ENCODE measurements at regions not wholly inside any gene's neighbourhood (a gene's known extent, or its start where the extent isn't known, plus 50 kb on each side); places are given as distances from the start of the nearest gene placed in this dataset.
"Not testable (repeated sequence)": the region's sequence is repeated elsewhere in the genome, so short reads cannot be mapped to it uniquely, and the experiment has no call there.

DNA sequence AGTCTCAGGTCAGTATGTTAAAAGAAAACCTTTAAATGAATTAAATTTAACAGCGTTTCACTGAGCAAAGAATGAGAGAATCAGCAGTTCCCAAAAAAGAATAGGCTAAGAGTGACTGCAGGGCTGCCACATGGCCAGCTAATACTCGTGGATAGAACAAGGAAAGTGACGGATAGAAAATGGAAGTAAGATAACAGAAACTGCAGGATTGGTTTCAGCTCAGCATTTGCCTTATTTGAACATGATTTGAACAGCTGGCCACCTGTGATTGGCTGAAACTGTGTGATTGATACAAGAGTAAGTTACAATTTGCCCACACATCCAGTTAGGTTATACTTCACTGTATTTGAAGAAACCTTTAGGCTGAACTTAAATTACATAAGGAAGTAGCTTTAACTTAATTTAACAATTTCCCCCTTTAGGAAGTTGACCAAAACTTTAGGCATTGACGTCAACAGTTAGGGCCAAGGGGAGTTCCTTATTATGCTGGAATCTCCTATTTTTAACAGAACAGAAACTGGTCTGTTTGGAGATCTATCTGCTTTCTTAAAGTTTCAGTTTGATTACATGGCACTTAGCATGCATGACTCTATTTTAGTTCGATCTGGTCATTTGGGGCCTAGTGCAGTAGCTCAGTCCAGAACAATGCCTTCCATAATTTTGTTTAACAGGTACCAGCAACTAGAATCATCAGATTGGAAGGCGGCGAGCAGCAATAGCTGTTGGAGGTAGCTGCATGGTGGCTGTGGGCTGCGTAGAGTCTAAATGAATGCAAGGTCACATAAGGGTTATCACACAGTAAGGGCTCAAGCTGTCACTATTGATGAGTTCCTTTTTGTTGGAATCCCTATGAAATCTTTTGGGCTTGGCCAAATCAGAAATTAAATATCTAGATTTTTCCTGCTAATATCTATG lies 143.4 kb downstream of the TRIM43 start:
- TF ChIP-seq, protein P1, sequence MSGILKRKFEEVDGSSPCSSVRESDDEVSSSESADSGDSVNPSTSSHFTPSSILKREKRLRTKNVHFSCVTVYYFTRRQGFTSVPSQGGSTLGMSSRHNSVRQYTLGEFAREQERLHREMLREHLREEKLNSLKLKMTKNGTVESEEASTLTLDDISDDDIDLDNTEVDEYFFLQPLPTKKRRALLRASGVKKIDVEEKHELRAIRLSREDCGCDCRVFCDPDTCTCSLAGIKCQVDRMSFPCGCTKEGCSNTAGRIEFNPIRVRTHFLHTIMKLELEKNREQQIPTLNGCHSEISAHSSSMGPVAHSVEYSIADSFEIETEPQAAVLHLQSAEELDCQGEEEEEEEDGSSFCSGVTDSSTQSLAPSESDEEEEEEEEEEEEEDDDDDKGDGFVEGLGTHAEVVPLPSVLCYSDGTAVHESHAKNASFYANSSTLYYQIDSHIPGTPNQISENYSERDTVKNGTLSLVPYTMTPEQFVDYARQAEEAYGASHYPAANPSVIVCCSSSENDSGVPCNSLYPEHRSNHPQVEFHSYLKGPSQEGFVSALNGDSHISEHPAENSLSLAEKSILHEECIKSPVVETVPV (CRISPR knock-in tag; IDR thresholded peaks at IDR 0.05) = no peak
- ATAC-seq = no peak

DNA sequence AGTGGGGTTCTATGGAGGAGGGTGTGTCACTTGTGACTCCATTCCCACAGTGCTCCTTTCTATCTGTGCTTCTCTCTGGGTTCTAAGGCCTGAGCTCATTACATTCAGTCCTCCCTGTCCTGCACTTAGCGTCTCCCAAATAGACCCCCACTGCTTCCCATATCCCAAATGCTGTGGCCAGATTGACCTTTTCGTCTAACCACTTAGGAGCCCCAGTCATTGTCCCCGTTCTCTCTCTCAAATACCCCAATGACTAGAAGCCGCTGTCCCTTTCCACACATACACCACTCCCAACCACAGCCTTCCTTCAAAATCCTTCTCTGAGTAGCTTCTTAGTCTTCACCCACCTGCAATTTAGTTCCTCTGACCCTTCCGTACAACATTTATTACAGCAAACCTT lies 146.5 kb downstream of the TRIM43 start:
- TF ChIP-seq TSHZ2 (CRISPR knock-in tag; IDR thresholded peaks at IDR 0.05) = no peak
- no peak for TF ChIP-seq ZNF70 (CRISPR knock-in tag; IDR thresholded peaks at IDR 0.05)
- no peak for TF ChIP-seq POU6F1 (CRISPR knock-in tag; IDR thresholded peaks at IDR 0.05; ENCODE audit: borderline replicate concordance, low read depth)
- no peak for TF ChIP-seq ZFP3 (CRISPR knock-in tag; IDR thresholded peaks at IDR 0.05)
- TF ChIP-seq GLIS3 (CRISPR knock-in tag; IDR thresholded peaks at IDR 0.05) = no peak
- TF ChIP-seq CSDC2 (CRISPR knock-in tag; IDR thresholded peaks at IDR 0.05) = no peak
- TF ChIP-seq OSR1 (CRISPR knock-in tag; IDR thresholded peaks at IDR 0.05) = no peak
- TF ChIP-seq, protein P1 (CRISPR knock-in tag; IDR thresholded peaks at IDR 0.05) = no peak
- TF ChIP-seq TCF4 (CRISPR knock-in tag; IDR thresholded peaks at IDR 0.05; ENCODE audit: borderline replicate concordance) = no peak
- no peak for TF ChIP-seq ZFP30 (CRISPR knock-in tag; IDR thresholded peaks at IDR 0.05)
- TF ChIP-seq, protein P2, sequence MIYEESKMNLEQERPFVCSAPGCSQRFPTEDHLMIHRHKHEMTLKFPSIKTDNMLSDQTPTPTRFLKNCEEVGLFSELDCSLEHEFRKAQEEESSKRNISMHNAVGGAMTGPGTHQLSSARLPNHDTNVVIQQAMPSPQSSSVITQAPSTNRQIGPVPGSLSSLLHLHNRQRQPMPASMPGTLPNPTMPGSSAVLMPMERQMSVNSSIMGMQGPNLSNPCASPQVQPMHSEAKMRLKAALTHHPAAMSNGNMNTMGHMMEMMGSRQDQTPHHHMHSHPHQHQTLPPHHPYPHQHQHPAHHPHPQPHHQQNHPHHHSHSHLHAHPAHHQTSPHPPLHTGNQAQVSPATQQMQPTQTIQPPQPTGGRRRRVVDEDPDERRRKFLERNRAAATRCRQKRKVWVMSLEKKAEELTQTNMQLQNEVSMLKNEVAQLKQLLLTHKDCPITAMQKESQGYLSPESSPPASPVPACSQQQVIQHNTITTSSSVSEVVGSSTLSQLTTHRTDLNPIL (CRISPR knock-in tag; IDR thresholded peaks at IDR 0.05; ENCODE audit: low read depth) = no peak
- TF ChIP-seq RARB (CRISPR knock-in tag; IDR thresholded peaks at IDR 0.05) = no peak
- no peak for TF ChIP-seq TOX (CRISPR knock-in tag; IDR thresholded peaks at IDR 0.05; ENCODE audit: borderline replicate concordance)
- no peak for TF ChIP-seq ZNF565 (CRISPR knock-in tag; conservative IDR thresholded peaks at IDR 0.05; ENCODE audit: low read depth)
- no peak for TF ChIP-seq PATZ1 (CRISPR knock-in tag; IDR thresholded peaks at IDR 0.05; ENCODE audit: borderline replicate concordance)
- no peak for ATAC-seq

- not testable (repeated sequence) for ATAC-seq
Observed at GRCh38 chr2:95752126-95752525, 160.3 kb downstream of the TRIM43 start.

GRCh38 chr2:95753812-95754211 lies 162.0 kb downstream of the TRIM43 start:
- ATAC-seq = not testable (repeated sequence)

GRCh38 chr2:95754213-95754612 lies 162.4 kb downstream of the TRIM43 start:
- ATAC-seq = not testable (repeated sequence)

- ATAC-seq = not testable (repeated sequence)
Observed at GRCh38 chr2:95754819-95755563, 163.2 kb downstream of the TRIM43 start.

DNA sequence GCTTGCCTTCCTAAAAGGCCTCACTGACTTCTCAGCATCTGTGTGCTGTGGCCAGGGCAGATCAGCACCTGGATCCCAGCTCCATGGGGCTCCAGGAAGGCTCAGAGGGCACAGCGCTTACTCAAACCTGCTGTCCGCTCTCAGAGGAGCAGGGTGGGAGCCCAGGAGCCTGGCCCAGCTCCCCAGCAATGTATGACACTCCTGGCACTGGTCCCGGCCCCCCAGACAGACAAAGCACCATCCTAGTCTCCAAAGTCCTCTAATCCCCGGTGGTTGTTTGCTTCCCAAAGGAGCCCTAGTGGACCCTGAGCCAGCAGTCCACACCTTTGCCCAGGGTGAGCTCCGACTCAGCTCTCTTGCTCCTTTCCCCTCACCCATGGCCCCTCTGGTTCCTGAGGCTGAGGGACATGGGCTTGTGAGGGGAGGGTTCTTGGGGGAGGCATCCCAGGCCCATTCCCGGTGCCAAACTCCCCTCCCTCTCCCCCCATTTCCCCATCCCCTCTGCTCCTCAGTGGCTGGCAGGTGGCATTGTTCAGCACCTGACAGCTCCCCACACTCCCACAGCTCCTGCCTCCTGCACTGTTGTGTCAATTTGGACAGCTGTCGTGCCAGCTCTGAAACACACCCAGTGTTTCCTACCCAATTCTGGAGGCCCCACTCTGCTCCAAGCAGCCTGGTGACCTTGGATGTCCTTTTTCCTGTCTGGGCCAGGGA lies 164.3 kb downstream of the TRIM43 start:
- ATAC-seq = not testable (repeated sequence)
